GF-D8 (cell line): ENCODE measurements at regions not wholly inside any gene's neighbourhood (a gene's known extent, or its start where the extent isn't known, plus 50 kb on each side); places are given as distances from the start of the nearest gene placed in this dataset.

Source experiments
- DNase-seq: peaks from one replicate; lab custom pipeline; 2025; lab: John Stamatoyannopoulos, UW

GRCh38 chr3:34011171-34012101 lies 213.0 kb downstream of the PDCD6IP start:
- DNase-seq, result no peak

DNA sequence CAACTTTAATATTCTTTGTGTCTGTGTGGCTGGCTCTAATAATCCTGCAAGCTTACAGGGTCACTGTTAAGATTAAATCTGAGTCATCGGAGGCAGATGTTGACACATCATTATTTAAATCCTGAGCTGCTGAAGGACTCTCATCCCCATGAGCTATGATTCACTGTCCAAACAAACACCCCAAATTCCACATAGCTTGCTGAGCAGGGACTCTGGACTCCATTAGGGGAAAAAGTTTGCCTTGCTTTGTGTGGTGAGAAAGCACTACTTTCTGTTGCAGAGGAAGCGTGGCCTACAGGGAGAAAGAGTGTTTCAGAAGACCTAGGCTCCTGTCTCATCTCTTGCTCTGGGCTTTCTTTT lies 213.7 kb downstream of the PDCD6IP start:
- DNase-seq, result no peak

GRCh38 chr3:34013818-34014570 lies 215.6 kb downstream of the PDCD6IP start:
- DNase-seq, result no peak

- no peak for DNase-seq
Observed at GRCh38 chr3:34015204-34016142, 217.0 kb downstream of the PDCD6IP start.

DNA sequence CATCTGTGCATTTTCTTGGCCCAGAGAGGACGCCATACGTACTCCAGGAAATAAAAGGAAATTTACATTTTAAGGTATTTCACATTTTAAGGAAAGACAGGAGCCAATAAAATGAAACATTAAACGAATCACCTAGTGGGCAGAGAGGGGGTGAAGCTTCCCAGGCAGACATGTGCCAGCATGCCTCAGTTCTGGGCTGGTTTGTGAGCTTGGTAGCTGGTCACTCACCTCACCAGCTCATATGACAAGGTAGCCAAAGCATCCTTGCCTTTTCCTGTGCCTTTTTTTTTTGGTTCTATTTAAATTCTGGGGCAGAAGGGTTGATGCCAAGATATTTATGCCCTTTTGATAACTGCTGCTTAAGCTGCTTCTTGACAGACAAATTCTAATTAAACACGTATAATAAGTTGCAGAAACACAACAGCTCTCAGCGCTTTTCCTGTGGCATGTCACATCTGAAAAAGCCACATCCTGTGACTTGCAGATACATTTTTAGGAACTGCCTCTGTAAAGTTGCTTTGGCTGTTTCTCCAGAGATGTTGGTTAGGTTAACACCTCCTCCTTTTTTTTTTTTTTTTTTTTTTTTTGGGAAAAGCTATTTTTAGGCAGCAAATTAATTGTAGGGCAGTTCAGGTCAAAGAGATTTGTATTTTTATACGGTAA lies 218.6 kb downstream of the PDCD6IP start:
- no peak for DNase-seq

DNA sequence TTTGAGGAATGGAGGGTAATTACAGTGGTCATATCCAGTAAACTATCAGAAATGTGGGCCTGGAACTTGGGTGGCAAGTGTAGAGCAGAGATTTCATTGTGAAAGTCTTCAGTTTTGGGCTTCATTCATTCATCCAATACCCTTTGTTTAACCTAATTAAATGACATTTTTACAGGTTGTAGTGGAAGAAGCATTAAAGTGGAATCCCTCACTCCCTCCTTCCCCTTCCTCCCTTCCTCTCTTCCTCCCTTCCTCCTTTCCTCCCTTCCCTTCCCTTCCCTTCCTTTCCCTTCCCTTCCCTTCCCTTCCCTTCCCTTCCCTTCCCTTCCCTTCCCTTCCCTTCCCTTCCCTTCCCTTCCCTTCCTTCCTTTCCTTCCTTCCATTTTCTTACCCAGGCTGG lies 219.3 kb downstream of the PDCD6IP start:
- DNase-seq, result no peak

DNA sequence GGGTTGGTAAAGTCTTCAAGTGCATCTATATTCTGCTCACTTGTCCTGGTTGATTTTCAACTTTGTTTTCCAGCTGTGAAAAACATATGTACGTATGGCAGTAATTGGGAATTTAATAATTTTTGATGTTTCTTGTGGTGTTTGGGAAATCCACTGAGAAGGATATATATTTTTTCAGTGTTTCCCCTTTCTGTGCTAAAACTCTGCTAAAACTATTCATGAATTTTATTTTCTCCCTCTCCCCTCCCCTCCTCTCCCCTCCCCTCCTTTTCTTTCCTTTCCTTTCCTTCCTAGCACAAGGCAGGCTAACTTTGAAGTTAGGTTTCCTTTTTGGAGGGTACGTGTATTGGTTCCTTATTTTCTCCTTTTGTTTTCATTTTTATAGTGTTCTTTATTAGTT lies 220.7 kb downstream of the PDCD6IP start:
- DNase-seq, result no peak

- DNase-seq, result no peak
Observed at GRCh38 chr3:34020170-34020569, 221.7 kb downstream of the PDCD6IP start.

GRCh38 chr3:34020726-34021680 lies 222.6 kb downstream of the PDCD6IP start:
- DNase-seq, result no peak

- DNase-seq, result no peak
Observed at GRCh38 chr3:34022147-34022546, 223.7 kb downstream of the PDCD6IP start.

GRCh38 chr3:34024447-34025240 lies 226.2 kb downstream of the PDCD6IP start:
- DNase-seq, result no peak

DNA sequence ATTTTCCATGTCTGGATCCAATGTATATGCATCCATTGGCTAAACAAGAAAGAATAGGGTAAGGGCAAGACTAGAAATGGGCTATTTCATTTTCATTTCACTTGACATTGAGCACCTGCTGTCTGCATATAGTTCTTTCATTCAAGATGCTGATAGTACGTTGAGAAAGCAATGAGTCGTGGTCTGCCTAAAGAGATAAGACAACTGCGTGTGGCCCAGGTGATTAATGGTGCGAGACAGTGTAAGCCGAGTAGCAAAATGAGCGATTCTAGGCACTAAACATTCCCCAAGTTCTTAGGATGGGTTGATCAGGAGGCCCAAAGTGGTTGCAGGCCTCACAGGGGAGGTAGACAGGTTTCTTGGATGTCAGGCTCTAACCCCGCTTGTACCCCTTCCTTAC lies 235.4 kb downstream of the PDCD6IP start:
- DNase-seq, result no peak

- no peak for DNase-seq
Observed at GRCh38 chr3:34034840-34035239, 236.4 kb downstream of the PDCD6IP start.

- no peak for DNase-seq
Observed at GRCh38 chr3:34035775-34036174, 237.3 kb downstream of the PDCD6IP start.

DNA sequence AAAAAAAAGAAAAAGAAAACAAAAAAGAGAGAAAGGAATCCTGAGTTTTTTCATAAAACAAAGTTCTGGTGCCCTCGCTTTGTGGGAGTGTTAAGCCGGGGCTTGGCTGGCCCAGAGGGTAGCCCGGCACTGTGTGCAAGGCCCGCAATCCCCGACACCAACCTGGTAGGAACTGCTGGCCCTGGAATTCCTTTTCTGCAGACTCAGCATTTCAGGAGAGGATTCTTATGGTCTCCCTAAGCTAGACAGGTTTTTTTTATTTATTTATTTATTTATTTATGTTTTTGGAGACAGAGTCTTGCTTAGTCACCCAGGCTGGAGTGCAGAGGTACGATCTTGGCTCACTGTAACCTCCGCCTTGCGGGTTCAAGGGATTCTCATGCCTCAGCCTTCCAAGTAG lies 238.8 kb downstream of the PDCD6IP start:
- DNase-seq, result no peak

DNA sequence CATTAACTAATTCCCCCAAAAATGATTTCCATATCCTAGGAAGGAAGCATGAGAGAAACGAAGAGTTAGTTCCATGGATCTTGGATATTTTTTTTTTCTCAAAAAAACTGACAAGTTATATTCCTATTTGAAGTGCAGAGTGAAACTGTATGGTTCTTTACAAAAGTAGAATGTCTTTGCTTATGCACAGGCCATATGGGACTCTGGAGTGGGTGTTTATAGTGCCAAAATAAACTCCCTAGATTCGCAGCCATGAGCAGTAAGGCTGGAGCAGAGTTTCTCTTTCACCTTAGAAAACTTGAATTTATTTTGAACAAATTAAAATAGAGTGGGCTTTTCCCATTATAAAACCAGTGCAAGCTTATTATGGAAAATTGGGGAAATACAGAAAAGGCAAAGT lies 239.7 kb downstream of the PDCD6IP start:
- DNase-seq, result no peak

DNA sequence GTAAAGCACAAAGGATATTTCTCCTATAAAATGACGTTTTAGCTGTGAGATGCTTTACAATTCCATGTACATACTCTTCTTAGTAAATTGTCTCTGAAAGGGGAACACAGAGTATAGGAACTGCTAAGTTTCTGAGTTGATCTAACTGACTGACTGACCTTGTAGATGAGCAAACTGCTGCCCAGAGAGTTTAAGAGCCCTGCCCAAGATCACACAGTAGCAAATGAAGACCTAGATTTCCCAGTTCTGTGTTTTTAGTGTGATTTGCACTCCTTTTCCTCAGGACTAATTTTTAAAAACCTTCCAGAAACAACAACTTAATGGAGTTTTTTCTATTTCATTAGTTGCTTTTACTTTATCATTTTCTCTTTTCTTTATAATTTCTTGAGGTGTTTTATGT lies 247.7 kb downstream of the PDCD6IP start:
- no peak for DNase-seq

DNA sequence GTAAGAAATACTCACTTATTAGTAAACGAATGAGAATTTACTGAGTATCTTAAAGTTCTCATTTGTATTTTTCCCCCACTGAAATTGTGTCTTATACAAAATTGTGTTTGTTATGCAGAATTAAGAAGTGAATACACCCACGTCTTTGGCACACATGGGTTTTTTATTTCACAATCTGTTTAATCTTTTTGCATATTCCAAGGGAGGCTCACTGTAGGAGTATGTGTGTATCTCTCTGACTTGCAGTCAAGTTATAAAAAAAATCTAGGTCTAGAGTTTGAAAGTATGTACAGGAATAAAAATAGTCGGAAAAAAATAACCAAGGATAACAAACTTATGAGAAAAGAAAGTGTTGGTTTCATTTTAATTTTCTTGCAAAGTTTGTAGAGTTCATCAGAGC lies 255.2 kb downstream of the PDCD6IP start:
- DNase-seq, result no peak

- no peak for DNase-seq
Observed at GRCh38 chr3:34056181-34056910, 257.9 kb downstream of the PDCD6IP start.
